ENCODE measurements at regions not wholly inside any gene's neighbourhood (a gene's known extent, or its start where the extent isn't known, plus 50 kb on each side); places are given as distances from the start of the nearest gene placed in this dataset.
"Not testable (repeated sequence)": the region's sequence is repeated elsewhere in the genome, so short reads cannot be mapped to it uniquely, and the experiment has no call there.

- DNase-seq (ENCODE audit: low spot score), result no peak
- TF ChIP-seq, protein P1, sequence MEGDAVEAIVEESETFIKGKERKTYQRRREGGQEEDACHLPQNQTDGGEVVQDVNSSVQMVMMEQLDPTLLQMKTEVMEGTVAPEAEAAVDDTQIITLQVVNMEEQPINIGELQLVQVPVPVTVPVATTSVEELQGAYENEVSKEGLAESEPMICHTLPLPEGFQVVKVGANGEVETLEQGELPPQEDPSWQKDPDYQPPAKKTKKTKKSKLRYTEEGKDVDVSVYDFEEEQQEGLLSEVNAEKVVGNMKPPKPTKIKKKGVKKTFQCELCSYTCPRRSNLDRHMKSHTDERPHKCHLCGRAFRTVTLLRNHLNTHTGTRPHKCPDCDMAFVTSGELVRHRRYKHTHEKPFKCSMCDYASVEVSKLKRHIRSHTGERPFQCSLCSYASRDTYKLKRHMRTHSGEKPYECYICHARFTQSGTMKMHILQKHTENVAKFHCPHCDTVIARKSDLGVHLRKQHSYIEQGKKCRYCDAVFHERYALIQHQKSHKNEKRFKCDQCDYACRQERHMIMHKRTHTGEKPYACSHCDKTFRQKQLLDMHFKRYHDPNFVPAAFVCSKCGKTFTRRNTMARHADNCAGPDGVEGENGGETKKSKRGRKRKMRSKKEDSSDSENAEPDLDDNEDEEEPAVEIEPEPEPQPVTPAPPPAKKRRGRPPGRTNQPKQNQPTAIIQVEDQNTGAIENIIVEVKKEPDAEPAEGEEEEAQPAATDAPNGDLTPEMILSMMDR (IDR thresholded peaks at IDR 0.05; ENCODE audit: extremely low read depth, missing control alignments), result no peak
These were observed 984.9 kb downstream of the FSCB start for GRCh38 chr14:43522191-43522590.

GRCh38 chr14:43503508-43503907, 1003.6 kb downstream of the FSCB start:
- TF ChIP-seq, protein P1 (IDR thresholded peaks at IDR 0.05; ENCODE audit: extremely low read depth, missing control alignments), result no peak
- no peak for DNase-seq (ENCODE audit: low spot score)

DNA sequence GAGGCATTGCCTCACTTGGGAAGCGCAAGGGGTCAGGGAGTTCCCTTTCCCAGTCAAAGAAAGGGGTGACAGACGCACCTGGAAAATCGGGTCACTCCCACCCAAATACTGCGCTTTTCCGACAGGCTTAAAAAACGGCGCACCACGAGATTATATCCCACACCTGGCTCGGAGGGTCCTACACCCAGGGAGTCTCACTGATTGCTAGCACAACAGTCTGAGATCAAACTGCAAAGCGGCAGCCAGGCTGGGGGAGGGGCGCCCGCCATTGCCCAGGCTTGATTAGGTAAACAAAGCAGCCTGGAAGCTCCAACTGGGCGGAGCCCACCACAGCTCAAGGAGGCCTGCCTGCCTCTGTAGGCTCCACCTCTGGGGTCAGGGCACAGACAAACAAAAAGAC, 1014.7 kb downstream of the FSCB start:
- not testable (repeated sequence) for DNase-seq (ENCODE audit: low spot score)

DNA sequence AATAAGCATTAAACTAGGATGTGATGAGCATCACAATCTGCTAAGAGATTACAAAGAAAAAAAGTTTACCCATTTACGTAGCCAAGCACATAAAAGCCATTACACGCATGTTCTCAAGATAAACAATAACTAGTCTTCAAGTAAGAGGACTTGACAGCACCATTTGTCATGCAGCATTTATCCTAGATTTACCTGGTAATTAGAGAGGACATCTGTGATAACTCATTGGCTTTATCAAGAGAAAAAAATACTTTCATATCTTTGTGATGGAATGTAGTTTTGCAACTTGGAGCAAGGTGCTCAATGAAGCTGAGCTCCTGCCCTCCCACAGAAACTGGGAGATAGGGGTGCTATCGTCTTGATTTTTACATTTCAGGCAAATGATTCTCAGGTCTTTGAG, 1023.7 kb downstream of the FSCB start:
- DNase-seq (ENCODE audit: low spot score), result no peak
- TF ChIP-seq, protein P1 (IDR thresholded peaks at IDR 0.05; ENCODE audit: extremely low read depth, missing control alignments), result no peak

- DNase-seq (ENCODE audit: low spot score), result no peak
- TF ChIP-seq, protein P1 (IDR thresholded peaks at IDR 0.05; ENCODE audit: extremely low read depth, missing control alignments), result no peak
These were observed 1025.2 kb downstream of the FSCB start for GRCh38 chr14:43481864-43482263.

DNA sequence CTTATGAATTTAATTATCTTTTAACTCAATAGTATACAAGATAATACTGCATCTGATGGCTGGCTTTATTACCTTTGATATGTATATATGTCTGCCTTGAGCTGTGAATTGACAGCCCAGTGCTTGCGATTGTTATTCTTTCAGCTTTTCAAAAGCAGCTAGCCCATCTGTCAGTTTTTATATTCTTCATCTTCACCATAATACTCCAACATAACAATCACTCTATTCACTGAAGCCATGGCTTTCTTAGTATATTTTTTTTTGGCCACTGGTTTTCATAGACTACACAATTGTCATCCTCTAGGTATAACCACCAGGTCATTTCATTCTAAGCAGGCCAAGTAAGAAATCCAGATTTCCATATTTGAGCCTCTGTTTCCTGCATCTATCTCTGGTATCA, 1026.1 kb downstream of the FSCB start:
- TF ChIP-seq, protein P1 (IDR thresholded peaks at IDR 0.05; ENCODE audit: extremely low read depth, missing control alignments), result no peak
- DNase-seq (ENCODE audit: low spot score), result no peak

DNA sequence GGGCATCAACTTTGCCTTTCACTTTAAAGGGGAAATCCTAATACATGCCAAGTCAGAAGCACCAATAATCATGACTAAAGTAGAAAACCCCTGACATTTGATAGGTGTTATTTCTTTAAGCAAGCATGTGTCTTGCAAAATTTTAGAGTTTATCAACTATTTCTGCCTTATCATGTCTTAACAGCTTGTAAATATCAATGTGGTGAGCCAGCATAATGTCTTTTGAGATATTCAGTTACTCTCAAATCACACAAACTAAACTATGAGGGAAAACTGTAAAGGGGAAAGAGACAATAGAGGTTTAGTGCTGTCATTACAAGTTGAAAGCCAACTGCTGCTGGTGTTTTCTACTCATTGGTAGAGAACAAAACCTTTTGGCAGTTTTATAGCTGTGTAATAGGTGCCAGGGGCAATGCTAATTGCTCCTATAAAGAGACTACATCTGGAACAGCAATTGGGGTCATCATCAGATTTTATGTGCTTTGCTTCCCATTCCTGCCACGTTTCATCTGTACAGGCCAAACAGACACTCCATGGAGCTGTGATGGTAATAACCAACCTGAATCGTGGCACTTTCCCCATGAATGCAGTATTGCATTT, 1027.4 kb downstream of the FSCB start:
- TF ChIP-seq, protein P1 (IDR thresholded peaks at IDR 0.05; ENCODE audit: extremely low read depth, missing control alignments), result no peak
- DNase-seq (ENCODE audit: low spot score), result no peak

- TF ChIP-seq, protein P1 (IDR thresholded peaks at IDR 0.05; ENCODE audit: extremely low read depth, missing control alignments), result no peak
- no peak for DNase-seq (ENCODE audit: low spot score)
These were observed 1030.3 kb downstream of the FSCB start for GRCh38 chr14:43476822-43477221.

All from GM20000 (cell line).